GM21423 (cell line): ENCODE measurements at regions not wholly inside any gene's neighbourhood (a gene's known extent, or its start where the extent isn't known, plus 50 kb on each side); places are given as distances from the start of the nearest gene placed in this dataset.

Experiments
- ATAC-seq: cut with Tn5 transposase; IDR thresholded peaks from one replicate; pipeline ENCODE4 v1.9.1; 2021; ENCODE audit warnings: mild to moderate bottlenecking, moderate library complexity; ENCODE audit not compliant: unreplicated experiment

- no peak for ATAC-seq
Measured at GRCh38 chr13:40185414-40185813, 481.0 kb downstream of the FOXO1 start.

GRCh38 chr13:40186041-40186440 lies 480.4 kb downstream of the FOXO1 start:
- ATAC-seq = no peak

- no peak for ATAC-seq
Measured at GRCh38 chr13:40186626-40187323, 479.7 kb downstream of the FOXO1 start.

- ATAC-seq = no peak
Measured at GRCh38 chr13:40187324-40187795, 479.1 kb downstream of the FOXO1 start.

GRCh38 chr13:40187841-40188591 lies 478.4 kb downstream of the FOXO1 start:
- no peak for ATAC-seq

- ATAC-seq = no peak
Measured at GRCh38 chr13:40189426-40189825, 477.0 kb downstream of the FOXO1 start.

- no peak for ATAC-seq
Measured at GRCh38 chr13:40189898-40190630, 476.4 kb downstream of the FOXO1 start.

GRCh38 chr13:40190641-40191100 lies 475.8 kb downstream of the FOXO1 start:
- no peak for ATAC-seq

- no peak for ATAC-seq
Measured at GRCh38 chr13:40191186-40191980, 475.1 kb downstream of the FOXO1 start.

- no peak for ATAC-seq
Measured at GRCh38 chr13:40192452-40192851, 474.0 kb downstream of the FOXO1 start.

GRCh38 chr13:40192858-40193257 lies 473.6 kb downstream of the FOXO1 start:
- no peak for ATAC-seq

- ATAC-seq = no peak
Measured at GRCh38 chr13:40193286-40194223, 472.9 kb downstream of the FOXO1 start.

GRCh38 chr13:40194224-40194806 lies 472.1 kb downstream of the FOXO1 start:
- no peak for ATAC-seq

GRCh38 chr13:40197049-40197448 lies 469.4 kb downstream of the FOXO1 start:
- no peak for ATAC-seq

- no peak for ATAC-seq
Measured at GRCh38 chr13:40197936-40198595, 468.4 kb downstream of the FOXO1 start.

GRCh38 chr13:40200273-40200978 lies 466.0 kb downstream of the FOXO1 start:
- ATAC-seq = no peak

- ATAC-seq = no peak
Measured at GRCh38 chr13:40204246-40204645, 462.2 kb downstream of the FOXO1 start.

- ATAC-seq = no peak
Measured at GRCh38 chr13:40205771-40206240, 460.6 kb downstream of the FOXO1 start.
